Umbilical cord (tissue), 1 donor: ENCODE measurements at regions not wholly inside any gene's neighbourhood (a gene's known extent, or its start where the extent isn't known, plus 50 kb on each side); places are given as distances from the start of the nearest gene placed in this dataset.

Experiments used
- DNase-seq: peaks from one replicate; pipeline ENCODE4 v3.0.0-alpha.2; 2015; ENCODE audit warnings: low spot score

DNA sequence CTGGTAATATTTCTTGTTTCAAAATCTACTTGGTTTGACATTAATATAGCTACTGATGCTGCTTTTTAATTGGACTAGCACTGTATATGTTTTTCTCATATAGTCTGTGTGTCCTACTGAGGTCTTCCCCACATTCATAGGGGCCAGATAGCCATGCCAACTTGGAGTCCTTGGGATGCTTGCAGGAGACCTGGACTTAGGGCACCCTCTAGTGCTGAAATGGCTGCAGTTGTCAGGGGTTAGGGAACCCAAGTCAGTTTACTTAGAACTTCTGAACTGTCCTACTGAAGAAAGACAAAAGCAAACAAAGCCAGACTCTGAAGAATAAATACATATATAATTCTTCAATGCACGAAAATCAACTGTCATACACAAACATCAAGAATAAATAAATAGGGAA, 279.9 kb upstream of the SYT1 start:
- DNase-seq: no peak

DNA sequence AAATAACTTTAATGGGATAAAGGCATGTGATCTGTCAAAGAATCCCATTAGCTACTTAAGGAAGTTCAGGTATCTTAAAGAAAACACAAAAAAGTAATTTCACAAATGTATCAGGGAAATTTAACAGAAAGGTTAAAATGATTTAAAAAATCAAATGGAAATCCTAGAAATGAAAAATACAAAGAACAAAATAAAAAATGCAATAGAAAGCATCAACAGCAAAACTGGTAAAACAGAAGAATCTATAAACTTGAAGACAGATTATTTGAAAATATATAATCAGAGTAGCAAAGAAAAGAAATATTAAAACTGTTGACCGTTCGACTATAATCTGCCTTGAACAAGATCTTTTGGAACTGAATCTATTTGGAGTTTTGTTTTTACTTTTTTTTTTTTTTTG, 279.4 kb upstream of the SYT1 start:
- DNase-seq: no peak

DNA sequence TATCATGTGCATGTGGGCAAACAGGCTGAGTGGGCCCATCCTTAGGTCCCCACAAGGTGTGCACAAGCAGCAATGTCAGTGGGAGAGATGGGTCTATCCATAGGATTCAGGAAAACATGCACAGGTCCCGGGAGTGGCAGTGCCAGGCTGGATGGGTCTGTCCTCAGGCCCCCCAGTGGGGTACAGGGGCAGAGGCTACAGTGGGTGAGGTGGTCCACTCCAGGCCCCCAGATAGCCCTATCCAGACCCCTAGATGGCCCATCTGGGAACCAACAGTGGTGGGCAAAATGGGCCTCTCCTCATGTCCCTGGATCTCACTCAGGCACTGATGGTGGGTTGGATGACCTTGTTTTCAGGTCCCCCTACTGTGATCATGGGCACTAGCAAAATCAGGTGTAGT, 277.8 kb upstream of the SYT1 start:
- no peak for DNase-seq

DNA sequence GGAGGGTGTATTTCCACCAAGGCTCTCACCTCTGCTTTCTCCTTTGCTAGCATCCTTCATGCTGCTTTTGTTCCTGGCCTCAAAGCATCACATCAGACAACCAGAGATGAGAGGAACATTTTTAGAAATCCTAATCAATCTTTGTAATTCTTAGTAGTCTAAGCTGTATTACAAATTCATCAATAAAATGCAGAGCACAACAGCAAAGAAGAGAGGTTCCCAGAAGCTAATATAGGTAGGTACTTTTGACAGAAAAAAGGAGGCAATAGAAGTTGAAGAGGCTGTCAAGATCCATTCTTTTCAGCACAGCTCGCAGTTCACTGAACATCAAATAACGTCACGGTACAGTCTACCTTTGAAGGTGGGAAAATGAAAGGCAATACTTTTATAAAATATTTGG, 265.2 kb upstream of the SYT1 start:
- no peak for DNase-seq

DNA sequence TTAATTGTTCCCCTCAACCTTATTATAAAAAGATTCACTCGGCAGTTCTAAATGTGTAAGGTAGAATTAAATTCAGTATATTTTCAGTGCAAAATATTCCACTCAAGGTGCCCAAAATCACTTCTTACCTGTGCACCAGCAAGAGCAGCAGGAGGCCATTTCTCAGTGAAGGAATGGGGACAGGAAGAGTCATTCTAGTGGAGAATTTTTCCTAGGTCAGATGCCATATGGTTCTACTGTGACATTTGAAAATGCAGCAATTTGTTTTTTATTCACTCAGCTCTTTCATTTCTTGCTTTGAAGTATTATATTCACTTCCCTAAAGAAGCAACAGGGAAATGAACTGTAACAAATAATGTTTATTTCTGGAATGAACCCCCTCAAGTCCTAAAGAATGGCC, 264.0 kb upstream of the SYT1 start:
- no peak for DNase-seq

DNA sequence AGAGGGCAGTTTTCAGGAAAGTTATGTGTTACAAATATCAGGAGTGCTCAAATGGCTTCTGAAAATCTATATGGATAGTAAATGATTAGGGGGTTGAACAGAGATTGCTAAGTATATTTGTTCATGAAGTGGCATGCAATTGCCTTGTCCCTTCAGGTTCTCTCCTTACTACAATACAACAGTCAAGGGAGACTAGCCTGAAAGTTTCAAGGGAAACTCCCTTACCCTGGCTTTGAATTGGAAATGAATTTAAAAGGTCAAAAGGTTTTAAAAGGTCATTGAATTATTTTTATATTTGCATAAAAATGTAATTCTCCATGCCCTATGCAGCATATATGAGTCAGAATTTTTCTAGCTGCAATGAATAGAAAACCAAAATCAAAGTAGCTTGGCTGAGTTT, 253.1 kb upstream of the SYT1 start:
- DNase-seq: no peak

DNA sequence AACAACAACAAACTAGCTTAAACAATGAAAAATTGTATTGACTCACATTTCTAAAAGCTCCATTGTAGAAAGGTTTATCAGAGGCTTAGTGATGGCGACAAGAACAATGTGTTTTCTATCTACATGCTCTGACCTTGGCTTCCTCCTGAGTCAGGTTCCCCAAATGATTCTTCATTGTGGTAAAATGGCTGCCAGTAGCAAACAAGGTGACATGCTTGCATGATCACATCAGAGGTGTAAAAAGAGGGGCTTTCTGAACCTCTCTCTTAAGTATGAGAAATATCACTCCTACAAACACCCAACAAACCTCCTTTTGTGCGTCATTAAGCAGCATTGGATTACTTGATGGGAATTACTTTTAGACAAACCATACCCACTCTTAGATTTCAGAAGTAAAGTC, 252.4 kb upstream of the SYT1 start:
- DNase-seq: no peak

DNA sequence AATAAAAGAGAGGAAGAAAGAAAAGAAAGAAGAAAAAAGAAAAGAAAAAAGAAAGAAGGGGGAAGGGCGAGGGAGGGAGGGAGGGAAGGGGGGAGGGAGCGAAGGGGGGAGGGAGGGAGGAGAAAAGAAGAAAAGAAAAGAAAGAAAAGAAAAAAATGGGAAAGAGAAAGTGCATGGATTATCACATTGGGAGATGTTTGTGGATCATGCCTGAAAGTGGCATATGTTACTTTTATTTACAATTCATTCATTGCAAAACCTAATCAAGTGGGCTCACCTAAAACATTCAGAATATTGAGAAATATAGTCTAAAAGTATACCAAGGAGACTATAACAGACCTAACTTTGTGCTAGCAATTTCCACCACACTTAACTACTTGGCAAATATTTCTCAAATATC, 246.9 kb upstream of the SYT1 start:
- DNase-seq: no peak

DNA sequence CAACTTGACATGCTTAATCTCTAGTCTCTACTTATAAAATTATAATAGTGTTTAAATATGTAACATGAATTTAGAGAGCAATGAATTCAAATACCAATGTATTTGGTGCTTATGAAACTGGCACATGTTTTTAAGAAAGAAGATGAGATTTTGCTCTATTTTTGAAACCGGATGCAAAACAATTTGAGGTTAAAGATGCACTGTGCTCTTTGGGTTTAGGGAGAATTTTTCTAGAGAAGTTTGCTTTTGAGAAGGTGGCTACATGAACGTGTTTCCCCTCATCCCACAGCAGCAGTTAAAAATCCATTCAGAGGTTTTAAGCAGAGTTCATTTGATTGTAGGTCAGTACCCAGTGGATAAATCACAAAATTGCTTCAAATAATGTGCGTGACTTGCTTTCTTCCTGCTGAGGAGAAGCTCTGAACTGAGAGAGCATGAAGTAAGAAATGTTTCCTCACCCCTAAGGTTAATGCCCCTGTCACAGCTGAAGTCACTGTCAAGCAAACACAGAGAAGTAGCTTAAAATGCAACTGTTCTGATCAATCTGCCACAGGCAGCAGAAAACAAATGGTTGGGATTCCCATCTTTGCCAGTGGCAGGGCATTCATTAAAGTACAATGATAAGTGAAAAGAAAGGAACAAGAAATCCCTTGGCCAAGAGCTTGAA, 241.9 kb upstream of the SYT1 start:
- DNase-seq: no peak

DNA sequence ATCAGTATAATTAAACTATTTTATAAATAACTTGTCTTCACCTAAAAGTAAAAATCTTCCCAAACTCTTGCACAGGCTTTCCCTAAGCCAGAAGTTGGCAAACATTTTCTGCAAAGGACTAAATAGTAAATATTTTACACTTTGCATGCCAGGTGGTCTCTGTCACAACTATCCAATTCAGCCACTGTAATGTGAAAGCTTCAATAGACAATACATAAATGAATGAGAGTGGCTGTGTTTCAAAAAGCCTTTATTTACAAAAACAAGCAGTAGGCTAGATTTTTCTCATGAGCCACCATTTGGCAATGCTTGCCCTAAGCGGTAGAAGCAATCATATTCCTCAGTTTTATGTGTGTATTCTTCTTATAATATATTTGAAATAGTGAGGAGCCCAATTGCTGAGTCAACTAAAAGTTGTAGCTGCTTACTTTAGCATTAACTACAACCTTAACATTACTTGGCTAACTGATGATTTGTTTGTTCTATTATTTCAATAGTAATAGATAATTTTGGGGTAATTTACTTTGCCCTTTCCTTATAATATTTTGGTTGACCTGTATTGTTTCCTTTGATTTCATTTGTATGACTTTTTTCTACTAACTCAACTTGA, 236.0 kb upstream of the SYT1 start:
- no peak for DNase-seq

DNA sequence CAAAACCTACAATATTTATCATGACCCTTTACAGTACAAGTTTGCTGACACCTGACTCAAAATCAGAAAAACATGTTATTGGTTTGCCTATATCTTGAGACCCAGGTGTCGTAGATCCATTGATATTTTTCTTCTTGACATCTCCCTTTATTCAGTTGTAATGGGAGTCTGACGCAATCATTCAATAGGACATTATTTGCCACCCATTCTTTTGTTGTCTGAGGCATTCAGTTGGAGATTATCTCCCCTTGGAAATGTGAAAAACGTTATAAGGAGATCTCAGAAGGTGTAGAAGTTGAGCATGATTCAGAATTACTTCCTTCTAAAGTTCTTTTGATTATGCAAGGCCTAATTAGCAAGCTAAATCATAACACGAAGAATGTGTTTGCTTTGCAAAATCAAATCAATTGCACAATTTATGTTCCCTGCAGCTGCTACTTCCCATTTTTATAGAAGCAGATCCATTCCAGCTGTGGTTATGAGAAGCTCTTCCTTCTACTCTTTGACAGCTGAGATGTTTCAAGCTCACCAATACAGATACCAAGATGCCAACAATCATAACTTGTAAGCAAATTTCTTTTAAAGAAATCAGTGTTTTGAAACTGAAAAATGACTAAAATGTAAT, 228.2 kb upstream of the SYT1 start:
- DNase-seq: peak; percentile 2

DNA sequence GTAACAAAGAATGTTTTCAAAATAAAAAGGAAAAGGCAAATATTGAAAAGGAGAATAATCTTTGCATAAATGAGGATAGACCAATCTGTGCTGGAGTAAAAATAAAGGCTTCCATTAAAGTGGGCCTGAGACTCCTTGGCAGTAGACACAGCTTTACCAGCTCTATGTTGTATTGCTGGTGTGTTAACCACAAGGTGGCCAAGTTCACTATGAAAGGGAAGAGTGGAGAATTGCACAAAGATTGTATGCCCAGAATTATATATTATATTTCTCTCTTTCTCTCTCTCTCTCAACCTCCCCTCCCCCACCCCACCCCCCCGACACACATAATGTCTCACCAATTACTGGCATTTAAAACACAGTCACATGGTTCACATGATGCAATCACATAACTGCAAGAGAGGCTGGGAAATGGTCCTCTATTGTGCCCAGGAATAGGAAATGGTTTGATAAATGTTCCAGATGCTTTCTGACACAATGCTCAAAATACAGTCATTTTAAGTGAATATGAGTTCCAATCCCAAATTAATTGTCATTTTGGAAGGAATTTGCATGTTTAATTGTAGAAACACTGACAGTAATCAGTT, 222.6 kb upstream of the SYT1 start:
- DNase-seq: no peak

DNA sequence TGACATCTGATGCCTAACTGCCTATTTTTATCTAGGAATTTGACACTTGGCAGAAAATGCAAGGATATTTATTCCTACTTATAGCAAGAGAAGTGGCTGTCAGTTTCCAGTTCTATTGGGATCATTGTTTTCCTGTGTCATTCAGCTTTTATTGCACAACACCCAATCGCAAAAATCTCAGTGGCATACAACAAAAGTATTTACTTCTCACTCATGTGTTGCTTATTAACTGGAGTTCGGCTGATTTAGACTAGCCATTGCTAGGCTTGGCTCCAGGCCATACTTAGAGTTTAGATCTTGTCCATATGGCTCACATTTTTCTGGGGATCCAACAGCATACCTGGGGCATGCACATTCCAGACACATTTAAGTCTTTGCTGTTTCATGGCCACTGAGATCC, 218.6 kb upstream of the SYT1 start:
- DNase-seq: no peak

DNA sequence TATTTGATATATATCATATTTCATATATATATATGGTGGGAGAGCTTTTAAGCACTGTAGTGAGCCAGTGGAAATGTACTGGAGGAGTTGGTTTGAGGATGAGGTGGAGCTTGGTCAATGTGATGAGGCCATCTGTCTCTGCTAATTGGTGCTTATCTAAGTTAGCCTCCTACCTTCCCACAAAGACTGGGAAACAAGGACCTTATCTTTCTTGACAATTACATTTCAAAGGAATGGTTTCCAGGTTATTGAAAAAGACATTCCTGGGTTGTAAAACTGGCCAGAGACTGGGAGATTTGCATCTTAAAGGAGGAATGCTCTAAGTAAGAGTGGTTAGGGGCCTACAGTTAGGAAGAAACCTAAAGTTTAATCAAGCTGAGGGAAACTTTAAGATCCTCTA, 212.8 kb upstream of the SYT1 start:
- no peak for DNase-seq

DNA sequence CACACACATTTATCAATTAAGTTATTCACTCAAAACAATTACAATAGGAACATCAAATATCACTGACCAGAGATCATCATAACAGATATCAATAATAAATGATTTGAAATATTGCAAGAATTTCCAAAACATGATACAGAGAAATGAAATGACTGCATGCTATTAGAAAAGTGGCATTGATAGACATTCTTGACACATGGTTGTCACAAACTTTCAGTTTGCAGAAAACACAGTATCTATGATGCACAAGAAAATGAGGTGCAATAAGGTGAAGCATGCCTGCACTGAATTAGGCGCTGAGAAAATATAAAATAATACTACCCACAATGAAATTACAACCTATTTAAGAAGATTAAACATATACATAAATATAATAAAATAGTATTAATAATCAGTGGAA, 198.0 kb upstream of the SYT1 start:
- no peak for DNase-seq

DNA sequence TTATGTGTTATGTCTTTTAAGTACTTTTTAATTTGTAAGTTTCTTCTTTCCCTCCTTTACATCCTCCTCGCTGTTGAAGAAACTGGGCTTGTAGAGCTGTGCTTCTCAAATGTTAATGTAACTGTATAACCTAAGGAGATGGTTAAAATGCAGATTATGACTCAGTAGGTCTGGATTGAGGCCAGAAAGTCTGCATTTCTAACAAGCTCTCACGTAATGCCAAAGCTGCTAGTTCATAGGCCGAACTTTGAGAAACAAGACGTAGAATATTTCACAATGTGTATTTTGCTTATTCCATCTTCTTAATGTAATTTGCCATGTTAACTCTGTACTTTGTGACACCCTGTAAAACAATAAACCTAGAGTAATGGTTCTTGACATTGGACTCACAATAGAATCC, 193.3 kb upstream of the SYT1 start:
- peak; percentile 61 for DNase-seq

DNA sequence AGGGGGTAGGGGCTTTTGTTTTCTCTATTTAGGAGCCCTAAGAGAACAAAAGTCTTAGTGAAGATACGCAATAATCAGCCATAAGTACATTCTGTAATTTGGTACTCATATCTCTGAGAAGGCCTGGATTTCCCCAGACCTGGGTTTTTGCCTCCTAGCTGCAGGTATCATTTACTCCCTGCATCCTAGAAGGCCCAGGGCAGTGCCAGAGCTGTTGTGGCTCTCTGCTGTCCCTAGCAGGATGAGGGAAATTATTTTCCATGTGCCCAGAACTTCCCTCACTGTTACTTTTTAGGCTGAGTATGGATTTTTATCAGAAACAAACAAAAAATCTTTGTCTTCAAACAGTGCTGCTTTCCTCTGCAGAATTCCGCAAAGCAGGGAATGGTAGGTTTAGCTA, 192.5 kb upstream of the SYT1 start:
- no peak for DNase-seq

DNA sequence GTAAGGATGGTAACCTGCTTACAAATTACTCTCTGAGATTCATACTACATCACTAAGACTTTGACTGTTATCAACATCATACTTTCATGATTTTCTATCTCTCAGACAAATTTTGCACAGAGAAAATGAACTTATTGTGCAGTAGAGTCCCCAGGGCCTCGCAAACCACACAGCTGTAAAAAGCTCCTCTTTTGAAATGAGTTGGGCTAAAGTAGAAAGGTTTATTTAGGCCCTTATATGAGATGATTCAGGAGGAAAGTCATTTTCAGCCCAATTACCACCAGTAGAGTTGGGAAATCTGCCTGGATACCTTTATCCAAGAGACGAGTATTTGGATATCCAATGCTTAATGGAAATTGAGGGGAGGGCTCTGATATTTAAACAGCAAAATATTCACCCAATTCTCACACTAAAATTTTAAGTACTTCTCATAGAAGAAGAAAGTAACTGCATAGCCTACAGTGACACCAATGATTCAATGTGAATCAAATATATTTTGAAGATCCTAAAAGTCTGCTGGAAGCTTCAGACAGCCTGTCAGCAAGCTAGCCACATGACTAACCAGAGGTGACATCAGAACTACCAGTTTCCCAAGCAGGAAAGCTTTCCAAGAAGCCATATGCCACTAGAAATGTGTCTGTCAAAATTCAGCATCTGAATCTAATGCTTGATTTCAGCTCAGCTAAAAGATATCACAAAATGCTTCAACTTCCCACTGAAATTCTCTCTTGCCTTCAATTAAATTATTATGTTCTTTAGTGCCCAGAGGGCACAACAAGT, 190.1 kb upstream of the SYT1 start:
- DNase-seq: no peak

DNA sequence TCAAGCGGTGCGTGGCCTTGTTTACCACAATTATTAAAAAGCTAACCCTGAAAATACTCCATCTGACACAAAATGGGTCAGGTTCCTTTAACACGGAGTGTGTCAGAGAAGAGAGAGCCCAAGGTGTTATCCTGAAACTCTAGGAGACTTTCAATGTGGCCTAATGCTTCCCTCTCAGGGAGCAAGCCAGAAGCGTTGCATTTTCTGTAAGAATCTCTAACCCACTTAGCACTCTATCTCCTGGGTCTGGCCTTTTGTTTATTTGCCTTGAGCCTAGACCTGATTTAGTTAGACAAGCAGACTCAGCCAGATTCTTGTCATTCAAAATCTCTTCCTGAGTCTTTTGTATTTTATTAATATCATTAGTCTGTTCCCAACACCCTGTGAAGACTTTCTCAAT, 184.0 kb upstream of the SYT1 start:
- DNase-seq: no peak

DNA sequence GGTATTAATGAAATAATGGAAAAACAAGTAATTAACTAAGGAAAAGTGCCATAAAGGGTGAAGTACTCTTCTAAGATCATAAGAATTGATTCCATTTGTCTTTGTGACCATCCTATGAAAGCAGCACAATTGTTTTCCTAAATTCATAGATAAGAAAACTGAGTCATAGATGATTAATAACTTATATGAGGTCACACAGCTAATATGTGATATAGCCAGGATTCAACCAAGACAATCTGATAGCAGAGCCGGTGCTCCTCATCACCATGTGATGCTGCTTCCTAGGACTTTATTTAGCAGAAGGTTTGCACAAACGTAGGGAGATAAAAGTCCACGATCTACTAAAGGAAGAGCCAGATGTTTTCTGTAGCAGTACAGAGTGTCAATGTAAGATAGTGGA, 181.5 kb upstream of the SYT1 start:
- DNase-seq: no peak

DNA sequence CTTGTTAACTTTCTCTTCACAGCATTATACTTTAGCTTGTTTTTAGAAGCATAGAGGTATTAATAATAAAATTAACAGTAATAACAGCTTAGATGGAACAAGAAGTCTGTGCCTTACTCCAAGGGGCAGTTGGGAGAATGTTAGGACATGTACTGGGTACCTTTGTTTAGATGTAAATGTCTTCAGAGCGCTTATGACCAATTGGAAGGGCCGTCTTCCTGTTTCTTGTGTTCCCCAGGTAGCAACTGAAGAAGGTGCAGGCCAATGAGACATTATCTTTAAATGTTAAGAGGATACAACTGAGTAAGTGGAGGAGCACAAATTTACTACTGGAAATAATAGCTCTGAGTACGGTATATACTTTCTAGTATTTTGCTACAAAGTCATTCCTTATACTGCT, 180.9 kb upstream of the SYT1 start:
- no peak for DNase-seq

DNA sequence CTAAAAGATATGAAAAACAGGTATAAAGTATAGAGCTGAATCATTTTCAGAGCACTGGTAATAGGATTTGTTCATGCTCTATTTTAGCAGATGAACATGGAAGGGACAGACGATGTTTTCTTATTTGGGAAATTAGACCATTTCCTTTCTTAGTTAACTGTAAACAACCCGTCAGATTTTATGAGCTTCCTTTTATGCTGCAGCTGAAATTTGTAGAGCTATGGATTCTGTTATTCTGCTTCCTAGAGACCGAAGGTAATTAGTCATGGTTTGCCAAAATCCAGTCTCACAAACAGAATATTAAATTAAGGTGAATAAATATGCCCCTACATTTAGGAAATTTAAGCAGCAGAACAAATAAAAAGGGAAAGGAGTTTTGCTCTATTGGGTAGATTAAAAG, 180.2 kb upstream of the SYT1 start:
- DNase-seq: no peak
